GM21515 (cell line): ENCODE measurements at regions not wholly inside any gene's neighbourhood (a gene's known extent, or its start where the extent isn't known, plus 50 kb on each side); places are given as distances from the start of the nearest gene placed in this dataset.
A peak's percentile ranks its signal among the peaks of the same experiment; 100 is the strongest.
"Not testable (repeated sequence)": the region's sequence is repeated elsewhere in the genome, so short reads cannot be mapped to it uniquely, and the experiment has no call there.

Source experiments
- ATAC-seq: cut with Tn5 transposase; IDR thresholded peaks from one replicate; pipeline ENCODE4 v1.9.1; 2021; ENCODE audit not compliant: unreplicated experiment

GRCh38 chr5:15106530-15107283, 235.1 kb upstream of the ANKH start:
- ATAC-seq, result no peak

DNA sequence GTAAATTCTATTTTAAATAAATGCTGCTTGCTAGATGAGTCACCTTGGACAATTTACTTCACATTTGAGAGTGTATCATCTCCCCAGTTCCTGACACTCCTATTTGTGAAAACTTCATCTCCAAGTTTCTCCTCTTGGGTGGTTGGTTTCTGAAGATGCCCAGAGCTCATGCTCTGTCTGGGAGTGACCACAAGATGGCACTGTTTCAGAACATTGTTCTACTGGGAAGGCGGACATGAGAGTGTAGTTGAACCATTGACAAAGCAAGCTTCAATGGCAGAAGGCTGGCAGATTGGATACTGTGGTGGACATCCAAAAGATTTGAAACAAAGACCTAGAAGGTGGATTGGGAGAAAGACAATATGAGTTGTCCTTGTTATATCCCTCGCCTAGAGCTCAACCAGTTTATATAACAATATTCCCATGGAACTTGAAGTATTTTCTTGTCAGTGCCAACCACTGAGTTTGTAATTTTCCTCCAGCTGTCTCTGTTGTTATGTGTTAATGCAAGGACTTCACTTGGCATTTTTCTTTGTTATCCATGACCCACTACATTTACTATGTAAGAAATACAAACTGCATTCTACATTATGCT, 234.3 kb upstream of the ANKH start:
- peak; percentile 92 for ATAC-seq

- no peak for ATAC-seq
Measured at GRCh38 chr5:15103864-15104263, 232.3 kb upstream of the ANKH start.

- ATAC-seq, result no peak
Measured at GRCh38 chr5:15103130-15103529, 231.6 kb upstream of the ANKH start.

- ATAC-seq, result no peak
Measured at GRCh38 chr5:15097552-15097951, 226.0 kb upstream of the ANKH start.

DNA sequence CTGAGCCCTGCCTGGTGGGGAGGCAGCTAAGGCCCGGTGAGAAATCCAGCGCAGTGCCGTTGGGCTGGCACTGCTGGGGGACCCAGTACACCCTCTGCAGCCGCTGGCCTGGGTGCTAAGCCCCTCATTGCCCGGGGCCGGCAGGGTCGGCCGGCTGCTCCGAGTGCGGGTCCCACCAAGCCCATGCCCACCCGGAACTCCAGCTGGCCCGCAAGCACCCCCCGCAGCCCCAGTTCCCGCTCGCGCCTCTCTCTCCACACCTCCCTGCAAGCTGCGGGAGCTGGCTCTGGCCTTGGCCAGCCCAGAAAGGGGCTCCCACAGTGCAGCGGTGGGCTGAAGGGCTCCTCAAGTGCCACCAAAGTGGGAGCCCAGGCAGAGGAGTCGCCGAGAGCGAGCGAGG, 225.1 kb upstream of the ANKH start:
- not testable (repeated sequence) for ATAC-seq

DNA sequence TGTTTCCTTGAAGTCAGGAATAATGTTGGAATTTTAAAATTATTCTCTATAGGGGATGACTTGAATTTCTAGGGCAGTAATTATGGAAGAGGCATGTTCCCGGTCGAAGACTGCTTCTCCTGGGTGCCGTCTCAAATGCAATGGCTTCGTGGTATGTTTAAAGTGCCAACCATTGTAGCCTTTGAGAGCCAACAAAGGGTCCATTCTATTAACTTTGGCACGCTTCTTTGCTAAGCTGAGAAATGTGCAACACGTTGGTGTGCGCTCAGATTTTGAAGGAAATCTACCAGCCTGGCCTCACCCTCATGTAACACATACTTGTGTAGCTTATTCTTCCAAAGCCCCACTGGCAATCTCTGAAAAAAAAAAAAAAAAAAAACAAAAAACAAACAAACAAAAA, 221.2 kb upstream of the ANKH start:
- ATAC-seq, result no peak

- ATAC-seq, result no peak
Measured at GRCh38 chr5:15085671-15086070, 214.1 kb upstream of the ANKH start.

DNA sequence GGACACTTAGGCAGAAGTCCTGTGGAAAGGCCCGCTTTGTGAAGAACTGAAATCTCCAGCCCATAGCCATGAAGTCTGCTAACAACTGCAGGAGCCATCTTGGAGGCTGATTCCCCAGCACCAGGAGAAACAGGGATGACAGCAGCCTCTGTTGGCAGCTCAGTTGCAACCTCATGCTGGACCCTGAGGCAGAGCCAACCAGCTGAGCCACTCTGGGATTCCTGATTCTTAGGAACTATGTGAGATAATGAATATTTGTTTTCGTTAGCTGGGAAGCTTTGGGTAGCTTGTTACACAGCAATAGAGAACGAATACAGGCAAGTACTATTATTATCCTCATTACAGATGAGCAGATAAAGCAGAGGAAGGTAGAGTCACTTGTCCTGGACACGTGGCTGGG, 210.5 kb upstream of the ANKH start:
- no peak for ATAC-seq

GRCh38 chr5:15080219-15080618, 208.6 kb upstream of the ANKH start:
- ATAC-seq, result no peak

GRCh38 chr5:15079566-15079965, 208.0 kb upstream of the ANKH start:
- ATAC-seq, result no peak

DNA sequence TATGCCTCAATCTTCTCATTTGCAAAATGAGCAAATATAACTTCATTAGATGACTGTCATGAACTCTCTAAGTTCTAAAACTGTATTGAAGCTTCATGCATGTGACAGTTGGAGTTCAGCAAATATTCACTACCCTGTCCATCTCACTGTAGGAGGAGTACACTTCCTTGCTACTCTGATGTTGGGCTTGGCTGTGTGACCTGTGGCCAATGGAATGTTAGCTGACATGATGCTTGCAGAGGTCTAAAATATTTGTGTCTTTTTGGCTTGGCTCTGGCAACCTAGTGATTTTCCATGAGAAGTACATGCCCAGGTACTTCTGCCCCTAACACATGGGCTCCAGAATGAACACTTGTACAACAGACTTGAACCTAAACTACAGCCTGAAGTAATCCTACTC, 203.1 kb upstream of the ANKH start:
- no peak for ATAC-seq

- no peak for ATAC-seq
Measured at GRCh38 chr5:15073453-15073852, 201.9 kb upstream of the ANKH start.

- no peak for ATAC-seq
Measured at GRCh38 chr5:15070907-15071306, 199.3 kb upstream of the ANKH start.

DNA sequence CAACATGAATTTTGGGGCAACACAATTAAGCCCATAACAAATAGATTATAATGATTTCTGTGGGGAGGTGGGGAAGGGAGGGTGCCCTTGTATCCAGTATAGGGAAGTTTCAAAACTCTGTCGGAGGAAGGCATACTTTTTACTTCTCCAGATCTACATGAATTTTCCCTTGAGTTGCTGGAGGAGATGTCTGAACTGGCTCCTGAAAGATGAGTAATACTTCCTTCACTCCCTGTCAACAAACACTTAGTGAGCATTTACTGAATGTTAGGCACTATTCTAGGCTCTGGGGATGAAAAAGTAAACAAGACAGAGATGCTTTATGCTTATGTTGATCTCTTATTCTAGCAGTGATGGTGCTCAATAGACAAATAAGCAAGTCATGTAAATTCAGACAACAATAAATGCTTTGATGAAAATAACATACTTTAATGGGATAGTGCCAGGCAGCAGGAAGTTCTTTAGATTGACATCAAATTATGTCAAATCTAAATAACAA, 197.9 kb upstream of the ANKH start:
- ATAC-seq, result no peak

- ATAC-seq, result no peak
Measured at GRCh38 chr5:15065091-15065490, 193.5 kb upstream of the ANKH start.

DNA sequence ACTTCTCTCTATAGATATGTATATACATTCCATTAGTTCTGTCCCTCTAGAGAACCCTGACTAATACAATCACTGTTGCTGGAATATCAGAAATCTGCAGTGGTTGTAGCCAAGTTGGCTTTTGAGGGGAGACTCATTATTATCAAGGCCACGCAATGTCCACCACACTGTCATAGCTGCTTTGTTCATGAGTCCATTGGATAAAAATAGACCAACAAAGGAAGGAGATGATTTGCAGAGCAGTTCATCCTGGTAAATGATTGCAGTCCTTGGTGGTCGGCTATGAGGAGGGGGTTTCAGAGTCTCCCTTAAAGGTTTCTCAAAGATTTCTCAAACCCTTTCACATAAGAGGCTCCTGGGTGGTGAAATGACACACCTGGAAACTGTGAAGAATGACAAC, 192.8 kb upstream of the ANKH start:
- no peak for ATAC-seq

DNA sequence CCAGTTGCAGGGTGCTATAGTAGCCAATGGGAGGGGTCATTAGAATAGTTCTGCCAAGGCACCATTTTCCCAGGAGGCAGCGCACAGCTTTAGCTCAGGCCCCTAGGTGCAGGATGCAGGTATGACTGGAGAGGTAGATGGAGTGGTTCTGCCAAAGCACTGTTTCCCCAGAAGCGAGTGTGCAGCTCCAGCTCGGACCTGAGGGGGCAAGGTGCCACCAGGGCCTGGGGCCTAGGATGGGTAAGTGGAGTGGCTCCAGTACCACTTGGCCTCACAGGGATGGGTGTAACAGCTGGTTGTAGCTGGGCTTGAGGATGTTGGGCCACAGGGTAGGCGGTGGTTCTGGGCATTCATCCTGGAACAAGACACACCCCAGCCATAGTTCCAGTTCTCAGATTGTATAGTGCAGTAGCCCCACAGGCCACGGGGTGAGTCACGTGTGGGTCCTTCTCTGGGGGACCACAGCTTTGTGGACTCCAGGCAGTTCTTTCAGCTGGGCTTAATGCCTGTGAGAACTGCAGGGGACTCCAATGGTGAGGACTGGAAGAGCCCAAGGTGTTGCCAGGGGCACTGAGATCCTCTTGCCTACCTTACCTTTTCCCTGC, 185.5 kb upstream of the ANKH start:
- no peak for ATAC-seq

GRCh38 chr5:15044521-15044920, 172.9 kb upstream of the ANKH start:
- no peak for ATAC-seq

- ATAC-seq, result no peak
Measured at GRCh38 chr5:15037247-15037908, 165.8 kb upstream of the ANKH start.

DNA sequence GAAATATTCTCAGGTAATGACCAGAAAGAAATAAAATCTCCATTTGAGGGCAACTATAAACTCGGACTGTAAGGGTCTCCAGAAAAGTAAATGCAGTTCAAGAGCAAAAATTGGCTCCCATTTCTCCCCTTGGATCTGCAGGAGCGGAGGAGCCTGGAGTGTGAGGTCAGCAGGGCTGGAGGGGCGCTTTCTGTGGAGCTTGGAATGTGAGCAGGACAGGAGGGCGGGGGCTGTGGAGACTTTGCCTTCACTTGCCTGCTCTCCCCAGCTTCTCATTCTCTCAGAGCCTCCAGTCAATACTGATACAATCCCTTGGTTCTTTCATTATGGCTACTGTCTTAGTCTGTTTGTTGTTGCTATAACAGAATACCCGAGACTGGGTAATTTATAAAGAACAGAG, 162.8 kb upstream of the ANKH start:
- ATAC-seq, result no peak

- ATAC-seq, result no peak
Measured at GRCh38 chr5:15031180-15031579, 159.6 kb upstream of the ANKH start.
